HG03039 (cell line): ENCODE measurements at regions not wholly inside any gene's neighbourhood (a gene's known extent, or its start where the extent isn't known, plus 50 kb on each side); places are given as distances from the start of the nearest gene placed in this dataset.
"Not testable (repeated sequence)": the region's sequence is repeated elsewhere in the genome, so short reads cannot be mapped to it uniquely, and the experiment has no call there.

Experiments
- ATAC-seq: cut with Tn5 transposase; IDR thresholded peaks from one replicate; pipeline ENCODE4 v1.9.1; 2021; ENCODE audit warnings: mild to moderate bottlenecking, moderate library complexity; ENCODE audit not compliant: unreplicated experiment

DNA sequence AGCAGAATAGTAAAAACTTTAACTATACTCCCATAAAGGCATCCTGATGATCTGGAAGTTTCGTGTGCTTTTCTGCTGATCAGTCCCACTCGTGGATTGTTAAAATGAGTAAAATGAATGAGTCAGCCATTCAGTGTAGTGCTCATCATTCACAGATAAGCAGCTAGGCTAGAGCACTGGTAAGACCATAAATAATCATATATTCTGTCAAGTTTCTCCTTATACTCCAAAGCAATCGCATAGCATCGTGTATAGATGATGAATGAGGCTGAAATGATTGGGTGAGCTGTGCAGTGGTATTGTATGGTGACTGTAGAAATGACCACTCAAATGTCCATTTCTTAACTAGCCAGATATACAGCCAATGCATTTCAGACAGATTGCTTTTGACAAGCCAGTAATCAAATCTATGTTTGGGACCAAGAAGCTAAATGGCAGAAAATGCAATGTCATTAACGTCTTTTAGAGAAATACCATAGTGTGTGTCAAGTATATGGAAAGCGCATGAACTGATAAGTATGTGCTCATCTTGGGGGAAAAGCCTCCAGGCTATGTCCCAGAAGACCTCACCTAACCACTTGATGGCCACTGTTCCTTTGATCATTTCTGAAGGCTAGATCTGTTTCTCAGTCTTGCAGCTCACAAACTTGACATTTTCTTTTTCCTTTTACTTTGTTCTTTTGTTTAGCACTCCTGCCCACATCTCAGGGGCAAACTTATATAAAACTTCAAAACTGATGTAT, 227.2 kb upstream of the FAM3C start:
- ATAC-seq: no peak

DNA sequence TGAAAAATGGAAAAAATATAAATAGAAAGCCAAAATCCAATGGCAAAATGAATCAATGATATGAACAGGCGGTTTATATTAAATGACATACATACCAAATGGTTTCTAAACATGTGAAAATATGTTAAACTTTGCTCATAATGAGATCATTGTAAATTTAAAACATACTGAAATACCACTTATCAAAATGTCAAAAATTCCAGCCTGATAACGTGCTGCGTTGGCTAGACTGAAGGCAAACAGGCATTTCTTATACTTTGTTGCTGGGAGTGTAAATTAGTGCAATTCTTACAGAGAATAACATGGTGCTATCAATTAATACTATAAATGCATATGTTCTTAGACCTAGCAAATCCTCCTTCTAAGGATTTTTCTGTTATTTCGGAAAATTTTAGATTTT, 225.8 kb upstream of the FAM3C start:
- no peak for ATAC-seq

DNA sequence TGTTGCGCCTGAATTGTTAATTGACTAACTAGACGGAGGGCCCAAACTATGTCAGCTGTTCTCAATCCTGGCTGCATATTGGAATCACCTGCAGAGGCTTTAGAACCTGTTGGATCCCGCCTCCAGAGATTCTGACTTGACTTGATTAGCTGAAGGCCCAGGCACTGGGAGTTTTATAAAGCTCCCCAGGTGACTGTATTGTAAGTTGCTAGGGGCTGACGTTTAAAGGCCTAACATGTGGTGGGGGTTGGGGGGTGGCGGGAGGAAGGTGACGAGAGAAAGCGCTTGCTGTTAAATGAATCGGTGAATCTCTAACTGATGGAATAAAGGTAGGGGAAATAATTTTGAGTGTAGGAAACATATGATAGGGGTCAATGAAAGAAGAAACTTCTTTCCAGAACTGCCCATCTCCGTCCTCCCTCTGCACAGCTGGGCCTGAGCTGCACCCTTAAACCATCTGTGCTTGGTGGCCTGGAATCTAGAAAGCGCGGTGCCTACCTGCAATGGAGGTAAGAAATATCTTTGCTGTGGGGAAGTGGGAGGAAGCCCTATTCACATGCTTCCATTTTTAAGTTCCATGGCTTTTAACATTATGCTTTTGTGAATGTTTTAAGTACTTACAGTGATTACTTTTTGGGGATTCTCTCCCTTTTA, 225.0 kb upstream of the FAM3C start:
- no peak for ATAC-seq

DNA sequence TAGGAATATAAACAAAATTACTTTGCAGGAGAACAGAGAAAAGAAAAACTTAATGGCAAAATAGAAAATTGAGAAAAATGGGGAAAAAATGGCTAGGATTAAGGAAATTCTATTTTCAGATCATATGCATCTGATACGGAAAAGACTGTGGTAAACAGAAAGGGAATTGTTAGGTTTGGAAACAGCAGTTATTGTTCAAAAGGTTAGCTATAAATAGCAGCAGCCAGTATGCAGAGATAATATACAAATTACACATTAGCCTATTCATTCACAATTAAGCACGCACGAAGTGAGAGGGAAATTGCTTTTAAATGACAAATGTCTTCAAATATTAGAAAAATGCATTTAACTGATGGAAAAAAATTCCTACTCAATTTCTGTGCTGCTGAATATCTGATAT, 224.1 kb upstream of the FAM3C start:
- no peak for ATAC-seq

DNA sequence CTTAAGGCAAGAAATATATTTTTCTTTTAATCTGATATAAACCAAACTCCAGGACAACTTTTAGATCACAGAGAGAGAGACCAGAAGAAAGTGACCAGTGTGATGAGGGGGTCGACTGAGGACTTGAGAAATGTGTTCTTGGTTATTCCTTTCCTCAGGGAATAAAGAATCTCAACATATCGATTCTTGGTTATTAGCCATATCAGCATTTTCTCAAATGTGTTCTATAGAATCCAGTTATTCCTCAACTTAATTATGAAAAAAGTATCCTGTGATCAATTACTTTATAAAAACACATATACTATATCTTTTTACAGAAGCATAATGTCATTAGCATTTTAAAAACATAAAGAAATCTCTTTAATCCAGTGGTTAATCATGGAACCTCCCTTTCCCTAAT, 222.1 kb upstream of the FAM3C start:
- no peak for ATAC-seq

DNA sequence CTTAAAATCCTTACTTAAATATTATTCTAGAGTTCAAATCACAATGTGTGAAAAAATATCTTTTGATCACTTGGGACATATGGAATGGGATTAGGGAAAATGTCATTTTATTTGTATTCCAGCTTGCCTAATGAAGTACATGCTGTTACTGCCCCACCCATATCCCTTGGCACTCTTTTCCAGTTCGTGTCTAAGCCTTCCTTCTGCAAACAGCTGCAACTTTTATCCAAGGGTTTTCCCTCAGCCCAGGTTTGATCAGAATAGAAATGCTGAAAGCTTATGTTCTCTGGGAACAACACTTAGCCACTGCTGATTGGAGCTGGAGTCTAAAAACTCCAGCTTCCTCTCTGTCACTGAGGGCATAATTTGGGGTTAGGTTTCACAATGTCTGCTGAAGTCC, 214.1 kb upstream of the FAM3C start:
- no peak for ATAC-seq

DNA sequence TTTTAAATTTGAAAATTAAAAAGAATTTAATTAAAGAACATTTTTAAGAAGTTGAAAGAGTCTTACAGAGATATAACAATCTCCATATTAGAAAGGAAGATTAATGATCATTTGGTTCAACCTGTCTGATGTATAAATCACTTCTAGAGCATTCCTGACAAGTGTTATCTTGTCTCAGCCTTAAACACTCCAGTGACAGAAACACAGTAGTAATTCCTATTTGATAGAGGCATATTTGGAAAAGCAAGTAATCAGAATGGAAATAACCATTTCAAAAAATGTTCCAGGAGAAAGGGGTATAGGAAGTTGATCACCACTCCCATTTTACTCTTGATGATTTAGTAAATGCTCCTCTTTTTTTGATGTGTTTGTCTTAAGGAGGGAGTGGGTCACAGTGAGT, 213.1 kb upstream of the FAM3C start:
- no peak for ATAC-seq

DNA sequence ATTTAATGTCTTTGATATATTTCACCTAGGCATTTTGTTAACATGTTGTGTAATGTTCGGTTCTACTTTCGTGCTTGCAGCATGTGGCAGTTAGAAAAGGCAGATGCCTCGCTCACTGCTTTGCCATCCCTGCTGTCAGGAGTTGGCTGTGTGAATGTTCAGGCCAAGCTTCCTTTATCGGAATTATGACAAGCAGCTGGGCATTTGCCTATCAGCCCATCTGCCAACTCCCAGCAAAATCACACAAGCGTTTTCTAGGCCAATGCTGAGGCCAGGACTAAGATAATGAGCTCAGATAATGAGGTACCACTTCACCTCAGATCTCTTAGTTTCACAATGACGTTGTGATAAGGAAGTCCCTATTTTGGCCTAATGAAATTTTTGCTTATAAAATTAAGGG, 212.7 kb upstream of the FAM3C start:
- ATAC-seq: no peak

DNA sequence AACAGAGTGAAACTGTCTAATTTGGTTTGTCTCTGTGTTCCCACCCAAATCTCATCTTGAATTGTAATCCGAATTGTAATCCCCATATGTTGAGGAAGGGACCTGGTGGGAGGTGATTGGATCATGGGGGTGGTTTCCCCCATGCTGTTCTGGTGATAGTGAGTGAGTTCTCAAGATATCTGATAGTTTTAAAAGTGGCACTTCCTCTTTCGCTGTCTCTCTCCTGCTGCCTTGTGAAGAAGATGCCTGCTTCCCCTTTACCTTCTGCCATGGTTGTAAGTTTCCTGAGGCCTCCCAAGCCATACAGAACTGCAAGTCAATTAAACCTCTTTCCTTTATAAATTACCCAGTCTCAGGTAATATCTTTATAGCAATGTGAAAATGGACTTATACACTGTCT, 212.1 kb upstream of the FAM3C start:
- not testable (repeated sequence) for ATAC-seq

DNA sequence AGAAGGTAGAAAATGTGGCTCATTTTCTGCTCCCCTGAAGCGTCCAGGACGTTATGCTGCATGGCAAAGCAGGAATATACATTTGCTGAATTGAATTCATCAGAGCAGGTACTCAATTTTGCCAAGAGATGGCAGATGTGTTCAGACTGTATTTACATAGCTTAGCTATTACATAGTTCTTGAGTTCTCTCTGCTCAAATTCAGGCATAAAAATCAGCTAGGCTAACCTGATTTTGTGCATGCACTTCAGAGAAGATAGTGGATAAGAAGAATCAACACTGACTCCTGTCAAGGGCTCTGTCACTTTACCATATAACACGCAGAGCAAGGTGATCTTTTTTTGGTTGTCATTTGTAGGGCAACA, 209.2 kb upstream of the FAM3C start:
- no peak for ATAC-seq

DNA sequence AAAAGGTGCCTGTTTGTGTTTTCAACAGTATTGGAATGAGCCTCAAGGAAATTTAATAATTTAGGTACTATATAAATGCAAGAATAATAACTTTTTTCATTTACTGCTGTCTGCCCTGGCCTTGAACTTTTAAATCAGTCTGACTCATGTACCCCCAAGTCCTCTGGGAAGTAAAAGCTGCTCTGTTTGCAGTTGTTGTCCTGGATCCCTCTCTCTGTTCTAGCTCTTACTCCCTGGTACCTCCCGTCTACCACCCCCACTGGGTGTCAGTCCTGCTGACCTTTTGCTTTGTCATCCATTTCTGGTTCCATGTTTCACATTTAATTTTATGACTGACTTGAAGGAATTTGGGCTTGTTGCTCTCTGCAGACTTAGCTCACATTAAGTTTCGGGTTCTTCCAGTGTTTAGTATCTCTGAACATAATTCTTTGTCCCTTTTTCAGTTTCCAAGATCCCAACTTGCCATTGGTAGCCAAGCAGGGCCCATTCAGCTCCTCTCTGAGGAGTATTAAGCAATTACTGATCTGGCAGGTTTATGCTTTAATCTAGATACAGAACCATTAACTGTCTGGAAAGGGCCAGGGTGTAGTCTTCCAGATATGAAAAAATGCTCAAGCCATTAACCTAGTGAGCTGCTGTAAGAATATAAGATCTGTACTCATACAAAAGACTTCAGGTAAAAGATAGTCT, 208.7 kb upstream of the FAM3C start:
- no peak for ATAC-seq

DNA sequence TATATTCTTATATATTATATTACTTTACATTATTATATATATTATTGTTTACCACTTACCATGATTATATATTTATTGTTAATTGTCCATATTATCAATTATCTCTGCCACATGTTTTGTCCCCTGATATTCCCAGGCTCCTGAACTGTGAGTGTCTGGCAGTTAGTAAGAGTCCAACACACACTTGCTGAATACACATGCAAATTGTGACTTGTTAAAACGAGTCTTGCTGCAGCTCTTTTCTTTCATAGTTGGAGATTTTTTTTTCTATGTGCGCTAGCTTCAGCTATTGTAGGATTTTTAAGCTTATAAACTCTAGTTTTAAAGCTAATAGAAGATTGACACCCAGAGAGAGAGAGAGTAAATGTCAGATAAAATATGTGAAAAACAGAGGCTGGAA, 207.8 kb upstream of the FAM3C start:
- no peak for ATAC-seq

DNA sequence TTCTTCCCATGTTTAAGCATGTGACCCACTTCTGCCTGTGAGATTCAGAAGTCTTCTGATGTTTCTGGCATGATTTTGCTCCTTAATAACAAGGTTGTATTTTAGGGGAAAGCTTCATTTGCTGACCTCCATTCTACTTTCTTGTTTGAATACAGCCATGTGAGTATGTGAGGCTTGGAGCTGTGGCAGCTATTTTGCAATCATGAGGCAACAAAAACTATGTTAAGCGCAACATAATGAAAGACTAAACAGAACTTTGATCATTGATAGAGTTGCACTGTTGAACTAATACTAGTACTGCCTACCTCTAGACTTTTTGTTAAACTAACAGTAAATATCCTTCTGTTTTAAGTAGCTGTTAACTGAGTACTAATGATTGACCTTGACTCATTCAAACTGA, 203.8 kb upstream of the FAM3C start:
- ATAC-seq: no peak

DNA sequence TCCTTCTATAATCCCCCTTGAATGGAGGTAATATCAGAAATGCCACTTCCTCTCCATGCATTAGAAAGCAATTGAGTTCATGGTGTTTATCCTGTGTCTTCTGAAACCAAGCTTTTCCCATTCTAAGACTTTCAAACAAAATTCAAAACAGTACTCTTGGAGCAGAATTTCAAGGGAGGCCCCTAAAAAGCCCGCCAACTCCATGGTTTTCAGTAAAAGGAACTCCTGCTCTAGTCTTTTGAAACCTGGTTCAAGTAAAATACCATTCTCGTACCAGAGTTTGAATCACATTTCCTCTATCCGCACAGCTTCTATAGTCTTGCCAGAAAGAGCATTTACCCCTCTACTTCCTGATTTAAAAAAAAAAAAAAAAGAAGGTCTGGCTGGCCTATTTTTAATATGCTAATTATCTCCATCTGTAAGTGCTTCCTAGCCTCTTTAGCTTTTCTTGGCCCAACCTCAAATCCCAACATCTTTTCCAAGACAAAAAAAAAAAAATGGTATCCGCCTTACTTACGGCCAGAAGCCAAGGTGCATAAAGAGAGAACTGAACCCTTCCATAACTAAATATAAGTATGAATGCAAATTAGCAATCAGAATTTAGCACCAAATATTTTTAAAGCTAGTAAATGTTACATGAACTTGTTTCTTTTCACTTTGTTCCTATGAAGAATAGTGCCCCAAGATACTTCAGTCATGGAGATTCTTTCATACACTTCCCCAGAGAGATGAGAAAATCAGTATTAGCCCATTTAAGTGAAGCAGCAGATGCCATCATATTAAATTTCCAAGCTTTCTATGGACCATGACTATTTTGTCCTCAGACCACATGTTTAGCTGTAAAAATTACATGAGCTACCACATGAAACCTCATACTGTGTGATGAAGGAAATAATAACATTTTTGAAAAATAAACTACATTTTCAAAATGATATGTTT, 199.9 kb upstream of the FAM3C start:
- ATAC-seq: no peak

DNA sequence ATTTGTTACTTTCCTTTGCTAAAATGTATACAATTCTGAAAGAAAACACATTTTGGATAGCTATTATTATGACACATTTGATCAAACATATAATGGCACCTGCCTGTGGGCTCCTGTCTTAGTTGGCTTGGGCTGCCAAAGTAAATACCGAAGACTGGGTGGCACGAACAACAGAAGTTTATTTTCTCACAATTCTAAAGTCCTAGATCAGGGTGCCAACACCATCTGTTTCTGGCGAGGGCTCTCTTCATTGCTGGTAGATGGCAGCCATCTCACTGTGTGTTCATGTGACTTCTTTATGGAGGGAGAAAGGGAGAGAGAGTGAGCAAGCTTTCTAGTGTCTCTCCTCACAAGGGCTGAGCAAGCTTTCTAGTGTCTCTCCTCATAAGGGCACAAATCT, 195.8 kb upstream of the FAM3C start:
- ATAC-seq: no peak

DNA sequence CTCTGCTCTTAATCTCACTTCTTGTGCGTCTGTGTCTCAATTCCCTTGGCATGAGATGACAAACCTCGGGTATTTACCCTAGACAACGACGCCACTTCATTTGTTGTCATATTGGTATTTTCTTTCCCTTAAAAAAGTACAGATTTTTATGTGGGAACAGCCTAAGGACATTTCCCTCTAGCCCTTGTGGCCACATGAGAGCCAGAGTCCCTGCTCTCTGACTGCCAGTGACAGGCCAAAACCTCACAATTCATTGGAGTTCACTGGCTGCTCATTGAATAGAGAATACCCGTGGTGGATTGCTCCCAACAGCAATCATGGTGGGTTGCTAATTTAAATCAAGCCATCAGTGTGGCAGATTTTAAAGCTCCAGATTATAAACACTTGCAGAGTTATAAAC, 191.3 kb upstream of the FAM3C start:
- ATAC-seq: no peak

DNA sequence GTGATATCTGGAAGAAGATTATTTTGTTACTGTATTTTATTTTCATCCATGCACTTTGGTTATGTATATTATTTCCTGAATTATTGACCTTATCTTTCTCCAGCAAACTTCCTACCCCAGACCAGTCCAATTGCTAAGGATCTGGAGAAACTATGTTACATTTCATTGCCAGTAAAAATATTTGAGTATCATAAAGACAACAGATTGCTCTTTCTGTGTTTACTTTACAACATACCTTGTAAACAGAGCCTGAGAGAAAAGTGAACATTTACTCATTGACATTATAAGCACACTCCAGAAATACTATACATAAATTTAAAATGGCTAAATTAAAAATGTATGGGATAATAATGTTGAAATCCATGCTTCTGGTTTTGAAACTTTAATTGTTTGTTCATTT, 186.2 kb upstream of the FAM3C start:
- ATAC-seq: no peak

DNA sequence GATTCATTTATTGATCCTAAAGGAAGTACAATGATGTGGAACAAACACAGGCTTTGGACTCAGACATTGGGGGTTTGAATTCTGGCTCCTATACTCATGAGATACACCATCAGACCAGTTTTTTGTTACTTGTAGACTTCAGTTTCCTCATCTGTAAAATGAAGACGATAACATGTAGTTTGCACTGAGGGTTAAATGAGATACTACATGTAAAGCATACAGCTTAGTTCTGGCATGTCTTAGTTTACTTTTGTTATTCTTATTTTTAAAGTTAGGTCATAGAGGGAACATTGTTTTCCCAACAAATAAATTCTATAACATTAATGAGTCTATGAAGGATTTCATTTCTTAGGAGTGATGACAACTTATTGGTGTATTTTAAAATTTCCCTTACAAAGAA, 183.5 kb upstream of the FAM3C start:
- no peak for ATAC-seq

DNA sequence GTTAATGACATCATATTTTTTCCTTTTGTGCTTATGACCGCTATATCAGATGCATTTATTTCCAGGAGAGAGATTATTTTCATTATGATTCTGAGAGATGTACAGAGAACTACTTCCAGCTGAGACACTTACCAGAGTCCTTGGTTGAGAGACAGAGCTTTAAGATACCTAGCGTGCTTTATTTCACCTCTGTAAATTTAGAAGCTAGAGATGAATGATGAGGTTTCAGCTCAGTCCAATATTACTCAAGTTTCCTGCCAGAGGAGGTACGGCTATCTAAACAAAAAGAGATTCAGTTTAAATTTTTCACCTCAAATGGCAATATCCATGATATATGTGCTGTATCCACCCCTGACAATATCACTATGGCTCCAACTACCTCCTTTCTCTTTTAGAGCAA, 182.6 kb upstream of the FAM3C start:
- no peak for ATAC-seq

DNA sequence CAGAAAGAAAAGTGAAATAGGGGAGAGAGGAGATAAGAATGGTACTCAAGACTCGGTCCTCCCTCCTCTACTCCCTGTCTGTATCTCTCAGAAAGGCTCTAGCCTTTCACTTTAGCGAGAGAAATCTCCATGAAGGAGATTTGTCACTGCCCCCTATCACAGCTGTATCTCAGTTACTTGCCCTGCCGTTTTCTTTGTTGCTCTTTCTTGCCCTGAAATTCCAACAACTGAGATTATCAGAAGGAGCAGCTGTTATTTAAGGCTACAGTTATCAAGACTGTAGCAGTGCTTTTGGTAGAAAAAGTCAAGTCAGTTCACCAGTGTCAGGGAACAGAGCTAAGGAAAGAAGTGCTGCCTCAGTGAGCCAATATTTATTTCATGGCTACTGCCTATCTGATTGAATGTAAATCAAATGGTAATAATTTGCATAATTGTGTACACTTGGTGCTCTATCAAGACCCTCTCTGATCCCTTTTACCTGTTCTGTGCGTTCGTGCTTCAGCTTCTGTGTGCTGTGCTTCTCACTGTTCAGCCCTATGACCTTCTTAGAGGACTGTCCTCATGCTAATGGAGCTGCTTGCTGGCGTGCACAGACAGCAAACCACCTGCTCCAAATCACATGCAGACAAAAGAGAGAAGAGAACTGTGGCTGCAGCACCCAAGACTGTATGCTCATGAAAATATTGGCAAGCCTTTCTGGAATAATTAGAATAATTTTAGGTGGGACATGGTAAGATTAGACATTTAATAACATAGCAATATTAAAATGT, 180.2 kb upstream of the FAM3C start:
- no peak for ATAC-seq
